Activated CD4-positive, CD25-positive, alpha-beta regulatory T cell treated with anti-CD3 and anti-CD28 coated beads, Interleukin-2, amount 50 U/mL, for 16 hours (primary cell): ENCODE measurements at regions not wholly inside any gene's neighbourhood (a gene's known extent, or its start where the extent isn't known, plus 50 kb on each side); places are given as distances from the start of the nearest gene placed in this dataset.

ENCODE experiments used
- DNase-seq: peaks from one replicate; pipeline ENCODE4 v3.0.0-alpha.2; 2020; ENCODE audit warnings: low read depth, low spot score

DNA sequence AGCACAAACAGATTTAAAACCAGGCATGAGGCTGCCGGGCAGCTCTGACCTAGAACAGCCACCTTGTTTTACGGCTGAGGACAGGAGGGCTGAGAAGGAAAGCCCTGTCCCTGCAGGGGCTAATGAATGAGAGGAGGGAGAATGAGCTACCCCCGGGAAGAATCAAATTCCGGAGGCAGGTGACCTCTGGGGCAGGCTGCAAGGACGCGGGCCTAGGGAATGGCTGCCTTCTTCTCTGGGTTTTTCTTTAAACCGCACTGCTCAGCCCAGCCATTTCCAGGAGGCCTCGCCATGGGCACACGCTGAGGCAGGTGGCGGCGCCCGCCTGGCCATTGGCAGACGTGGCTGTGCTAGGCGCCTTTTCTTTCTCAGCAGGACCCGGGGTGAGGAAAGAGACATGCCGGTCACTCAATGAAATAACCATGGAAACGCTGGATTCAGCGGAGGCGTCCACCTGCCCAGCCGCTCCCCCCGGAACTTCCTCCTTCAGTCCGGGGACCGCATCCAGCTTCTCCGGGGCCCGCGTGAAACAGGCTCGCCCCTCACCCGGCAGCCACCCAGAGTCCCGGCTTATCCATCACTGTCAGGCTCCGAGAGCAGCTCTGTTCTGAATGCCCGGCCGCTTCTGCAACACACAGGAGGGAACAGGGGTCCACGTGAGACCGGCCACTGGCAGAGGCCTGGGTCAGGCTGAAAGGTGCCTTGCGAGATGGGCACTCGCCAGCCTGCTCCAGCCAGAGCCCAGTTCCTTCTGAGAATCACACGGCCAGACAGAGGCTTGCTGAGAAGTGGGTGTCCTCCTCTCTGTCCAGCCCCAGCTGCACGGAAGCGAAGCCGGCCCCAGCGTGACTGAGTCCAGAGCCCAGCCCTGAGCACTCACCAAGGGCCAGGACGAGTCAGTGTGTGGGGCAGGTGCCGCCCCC lies 82.1 kb downstream of the PDGFA start:
- no peak for DNase-seq

DNA sequence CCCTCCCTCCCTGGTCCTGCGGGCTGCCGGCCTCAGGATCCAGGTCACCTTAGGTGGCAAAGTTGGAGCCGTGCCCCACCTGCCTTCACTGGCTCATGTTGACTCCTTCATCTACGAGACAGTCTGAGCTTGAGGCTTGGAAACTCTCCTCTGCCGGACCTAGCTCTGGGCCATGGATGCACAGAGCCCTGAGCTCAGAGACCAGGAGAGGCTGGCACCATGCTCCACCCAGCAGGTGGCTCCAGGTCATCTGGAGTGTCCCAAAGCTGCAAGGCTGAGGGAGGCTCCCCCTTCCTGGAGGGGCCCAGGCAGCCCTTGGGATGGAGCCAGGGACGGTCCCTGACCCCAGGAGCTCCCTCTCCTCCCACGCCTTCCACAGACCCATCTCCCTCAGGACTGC lies 81.3 kb downstream of the PDGFA start:
- no peak for DNase-seq

DNA sequence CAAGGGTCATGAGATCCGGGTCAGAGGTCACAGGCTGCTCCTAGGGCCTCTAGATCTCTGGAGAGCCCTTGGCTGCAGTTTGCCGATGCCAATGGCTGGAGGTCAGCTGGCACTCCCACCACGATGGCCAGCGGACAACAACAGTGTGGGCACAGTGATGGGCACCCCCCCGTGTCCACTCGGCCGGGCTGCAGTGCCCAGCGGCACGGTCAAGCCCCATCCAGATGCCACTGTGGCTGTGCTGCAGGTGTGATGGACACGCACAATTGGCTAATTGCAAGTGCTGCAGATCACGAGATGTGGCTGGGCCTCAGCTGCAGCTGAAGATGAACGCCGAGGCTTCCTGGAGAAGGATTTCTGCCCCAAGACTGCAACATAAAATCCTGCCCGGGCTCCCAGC lies 80.7 kb downstream of the PDGFA start:
- no peak for DNase-seq

DNA sequence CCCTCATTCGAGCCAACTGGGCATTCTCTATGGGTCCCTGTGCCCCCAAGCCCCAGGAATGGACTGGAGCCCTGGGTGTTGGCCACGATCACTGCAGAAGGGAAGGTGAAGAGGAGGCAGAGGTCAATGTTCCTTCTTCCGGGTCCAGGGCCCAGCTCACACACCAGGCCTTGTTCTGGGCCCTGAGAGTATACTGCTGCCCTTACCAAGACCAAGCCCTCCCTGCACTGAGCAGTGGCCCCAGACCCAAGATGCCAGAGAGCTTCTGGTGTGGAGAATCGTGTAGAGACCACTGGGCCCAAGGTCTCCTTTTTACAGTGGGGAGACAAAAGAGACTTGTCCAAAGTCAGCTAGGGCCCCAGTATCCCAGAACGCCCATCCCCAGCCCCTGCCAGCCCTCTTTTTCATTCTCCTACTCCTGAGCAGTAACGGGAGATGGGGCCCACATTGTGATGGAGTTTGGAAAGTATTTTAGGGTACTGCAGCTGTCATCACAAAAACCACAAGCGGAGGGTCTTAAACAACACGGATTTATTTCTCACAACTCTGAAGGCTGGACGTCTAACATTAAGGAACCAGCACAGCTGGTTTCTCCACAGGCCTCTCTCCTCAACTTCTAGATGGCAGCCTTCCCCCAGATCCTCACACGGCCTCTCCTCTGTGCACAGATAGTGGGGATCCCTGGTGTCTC lies 79.4 kb downstream of the PDGFA start:
- DNase-seq = no peak

DNA sequence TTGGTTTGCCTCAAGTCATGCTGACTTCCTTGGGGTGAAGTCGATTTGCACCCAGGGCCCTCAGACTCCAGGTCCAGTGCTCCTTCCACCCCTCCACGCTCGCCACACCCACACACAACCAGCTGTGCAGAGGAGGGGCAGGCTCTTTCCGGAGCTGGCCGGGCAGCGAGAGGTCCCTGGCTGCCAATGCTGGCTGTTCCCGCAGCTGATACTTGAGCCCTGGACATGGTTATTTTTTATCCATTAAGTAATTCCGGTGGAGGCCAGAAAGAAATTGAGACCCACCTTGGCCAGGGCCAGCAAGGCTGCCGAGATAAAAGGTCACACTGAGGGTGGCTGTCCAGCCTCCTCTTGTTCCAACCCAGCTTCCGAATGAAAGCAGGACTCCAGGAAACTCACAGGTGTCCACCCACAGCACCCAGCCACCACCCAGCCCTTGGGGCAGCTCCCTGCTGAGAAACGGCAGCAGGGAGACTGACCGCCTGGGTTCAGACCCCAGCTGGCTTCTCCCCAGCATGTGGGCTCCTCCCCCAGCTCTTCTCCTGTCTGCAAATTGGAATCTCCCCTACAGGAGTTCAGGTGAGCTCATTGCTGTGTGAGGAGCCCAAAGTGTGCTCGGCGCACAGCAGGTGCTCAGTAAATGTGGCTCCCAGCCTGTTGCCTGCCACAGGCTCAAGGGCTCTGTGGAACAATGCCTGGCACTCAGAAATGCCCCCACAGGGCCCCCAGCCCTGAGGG lies 77.8 kb downstream of the PDGFA start:
- no peak for DNase-seq

DNA sequence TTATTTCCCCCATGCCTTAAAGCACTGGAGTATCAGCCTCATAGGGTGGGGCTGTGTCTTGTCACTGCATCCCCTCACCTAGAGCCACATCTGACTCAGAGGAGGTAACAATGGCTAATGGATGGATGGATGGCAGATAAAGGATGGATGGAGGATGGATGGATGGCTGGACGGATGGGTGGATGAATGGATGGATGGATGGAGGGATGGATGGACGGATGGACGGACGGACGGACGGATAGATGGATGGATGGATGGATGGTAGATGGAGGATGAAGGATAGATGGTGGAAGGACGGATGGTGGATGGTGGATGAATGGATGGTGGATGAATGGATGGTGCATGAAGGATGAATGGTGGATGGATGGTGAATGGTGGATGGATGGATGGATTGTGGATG lies 77.2 kb downstream of the PDGFA start:
- DNase-seq = no peak

DNA sequence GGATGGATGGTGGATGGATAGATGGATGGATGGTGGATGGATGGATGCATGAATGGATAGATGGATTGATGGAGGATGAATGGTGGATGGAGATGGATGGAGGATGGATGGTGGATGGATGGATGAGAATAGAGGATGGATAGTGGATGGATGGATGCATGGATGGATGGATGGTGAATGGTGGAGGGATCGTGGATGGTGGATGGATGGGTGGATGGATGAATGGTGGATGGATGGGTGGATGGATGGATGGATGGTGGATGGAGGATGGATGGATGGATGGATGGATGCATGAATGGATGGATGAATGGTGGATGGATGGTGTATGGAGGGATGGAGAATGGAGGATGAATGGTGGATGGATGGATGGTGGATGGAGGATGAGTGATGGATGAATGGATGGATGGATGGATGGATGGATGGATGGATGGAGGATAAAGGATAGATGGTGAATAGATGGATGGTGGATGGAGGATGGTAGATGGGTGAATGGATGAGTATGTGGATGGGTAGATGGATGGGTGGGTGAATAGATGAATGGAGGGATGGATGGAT lies 76.3 kb downstream of the PDGFA start:
- DNase-seq = no peak

DNA sequence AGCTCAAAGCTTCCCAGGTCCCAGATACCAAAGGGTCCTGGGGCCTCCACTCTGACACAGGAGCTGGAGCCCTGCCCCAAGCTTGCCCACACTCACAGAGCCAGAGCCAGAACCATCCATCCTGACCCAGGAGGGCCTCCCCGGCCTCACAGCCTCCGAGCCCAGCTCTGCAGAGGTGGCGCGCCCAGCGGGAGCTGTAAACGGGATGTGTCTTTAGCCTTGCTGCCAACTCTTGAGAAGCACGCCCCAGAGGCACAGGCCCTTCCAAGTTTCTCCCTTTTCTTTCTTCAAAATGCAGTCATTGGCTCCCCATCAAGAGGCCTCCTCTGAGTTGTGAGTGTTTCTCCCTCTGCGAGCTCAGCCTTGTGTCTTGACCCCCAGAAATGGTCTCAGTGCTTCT lies 75.0 kb downstream of the PDGFA start:
- no peak for DNase-seq

DNA sequence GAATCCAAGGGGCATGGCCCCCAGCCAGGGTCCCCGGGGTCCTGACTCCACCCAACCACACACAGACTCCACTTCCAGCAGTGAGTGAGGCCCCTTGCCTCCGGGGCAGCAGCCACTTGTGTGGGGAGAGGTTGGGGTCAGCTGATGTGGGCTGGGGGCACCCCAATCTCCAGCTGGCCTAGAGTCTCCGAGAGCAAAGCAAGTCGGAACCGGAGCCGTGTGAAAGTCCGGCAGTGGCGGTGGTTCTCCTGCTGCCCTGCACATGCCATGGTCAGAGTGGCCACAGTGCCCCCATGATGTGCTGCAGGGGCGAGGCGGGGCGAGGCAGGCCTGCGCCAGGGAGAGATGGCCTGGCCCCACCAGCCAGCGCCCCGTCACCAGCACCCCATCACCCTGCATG lies 74.6 kb downstream of the PDGFA start:
- DNase-seq = no peak

DNA sequence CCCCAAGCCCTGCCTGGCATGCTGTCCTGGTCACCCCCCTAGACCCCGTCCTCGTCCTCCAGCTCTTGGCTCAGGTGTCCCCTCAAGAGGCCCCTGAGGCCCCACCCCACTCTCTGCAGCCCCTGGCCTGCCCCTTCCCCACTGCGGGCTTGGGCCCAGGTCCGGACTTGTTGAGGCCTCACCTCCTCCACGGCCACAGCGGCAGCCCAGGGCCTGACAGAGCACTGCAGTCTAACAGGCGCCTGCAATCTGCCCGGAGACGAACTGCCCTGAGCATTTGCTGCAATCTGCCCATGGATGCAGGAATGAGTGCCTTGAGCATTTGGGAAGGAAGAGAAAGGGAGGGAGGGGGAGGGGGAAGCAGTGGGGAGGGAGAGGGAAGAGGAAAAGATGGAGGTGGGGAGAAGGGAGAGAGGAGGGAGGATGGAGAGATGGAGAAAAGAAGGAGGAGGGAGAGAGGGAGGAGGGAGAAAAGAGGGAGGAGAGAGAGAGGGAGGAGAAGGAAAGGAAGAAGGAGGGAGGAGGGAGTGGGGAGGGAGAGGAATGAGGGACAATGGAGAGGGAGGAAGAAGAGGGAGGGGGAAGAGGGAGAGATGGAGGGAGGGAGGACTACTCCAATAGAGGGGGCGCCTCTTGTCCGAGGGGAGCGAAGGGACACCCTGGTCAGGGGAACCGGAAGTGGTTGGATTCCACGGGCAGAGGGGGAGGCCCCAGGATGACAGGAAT lies 73.9 kb downstream of the PDGFA start:
- no peak for DNase-seq

DNA sequence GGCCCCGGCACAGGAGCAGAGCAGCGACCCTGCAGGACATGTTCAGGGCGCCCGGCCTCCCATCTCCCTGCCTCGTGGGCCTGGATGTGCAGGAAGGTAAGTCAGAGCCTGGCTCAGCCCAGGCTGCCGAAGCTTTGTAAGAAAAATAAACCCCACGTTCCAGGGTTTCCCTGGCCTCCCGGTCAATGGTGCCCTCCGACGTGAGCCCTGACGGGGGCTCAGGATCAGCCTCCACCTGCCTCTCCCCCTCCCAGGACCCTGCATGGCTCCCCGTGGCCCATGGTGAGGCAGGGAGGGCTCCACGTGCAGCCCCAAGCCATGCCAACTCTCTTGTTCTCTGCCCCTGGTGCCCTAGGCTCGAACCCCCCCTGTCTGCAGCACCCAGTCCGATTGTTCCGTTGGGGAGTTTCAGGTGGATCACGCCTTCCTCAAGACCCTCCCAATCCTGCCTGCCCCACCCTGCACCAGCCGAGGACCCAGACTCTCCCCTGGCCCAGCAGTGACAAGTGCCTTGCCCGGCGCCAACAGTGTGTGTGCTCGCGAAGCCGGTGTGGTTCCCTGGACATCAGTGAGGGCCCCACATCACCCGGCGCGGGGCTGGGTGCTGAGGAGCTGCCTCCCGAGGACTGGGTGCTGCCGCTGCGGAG lies 73.2 kb downstream of the PDGFA start:
- no peak for DNase-seq
